IMR-90 (cell line): ENCODE measurements at regions not wholly inside any gene's neighbourhood (a gene's known extent, or its start where the extent isn't known, plus 50 kb on each side); places are given as distances from the start of the nearest gene placed in this dataset.

ENCODE experiments used
- ATAC-seq: fragments of 200-7000 bp; cut with Tn5 transposase; 2 replicates; pipeline ENCODE4 v1.9.1; 2020; ENCODE audit warnings: low read depth, mild to moderate bottlenecking, moderate library complexity
- BruUV-seq: library from RNA; stranded (reverse); fragments of 400-500 nt; replicated peaks from 2 replicates; lab custom pipeline; 2021; lab: Mats Ljungman, UMichigan
- CTCF ChIA-PET: fragments of 300-600 bp; formaldehyde crosslinking; extraction: SDS; loops from one replicate; lab custom pipeline; 2021; ENCODE audit warnings: antibody characterized with exemption; lab: Yijun Ruan, JAX
- POLR2A ChIA-PET: fragments of 300-600 bp; sonication (Branson Sonifier 250); formaldehyde crosslinking; loops from one replicate; lab custom pipeline; 2022; ENCODE audit warnings: antibody characterized with exemption; ENCODE audit not compliant: unreplicated experiment; lab: Charles Lee
- DNase-seq: peaks from one replicate; pipeline ENCODE4 v3.0.0; 2013
- H2AFZ ChIP-seq: replicated peaks from 2 replicates; pipeline ENCODE3; 2013; ENCODE audit warnings: low read length, mild to moderate bottlenecking; ENCODE audit not compliant: poor library complexity
- H2AK5ac ChIP-seq: 2 replicates; pipeline ENCODE4 v1.6.1; 2013; ENCODE audit warnings: low read depth, low read length, inconsistent platforms
- H2AK9ac ChIP-seq: replicated peaks from 2 replicates; pipeline ENCODE3; 2013; ENCODE audit warnings: mild to moderate bottlenecking, low read depth, low read length, moderate library complexity; ENCODE audit not compliant: poor library complexity
- H2BK120ac ChIP-seq: 2 replicates; pipeline ENCODE4 v1.6.1; 2013; ENCODE audit warnings: low read depth, low read length, inconsistent platforms
- H2BK15ac ChIP-seq: 3 replicates; pipeline ENCODE4 v1.6.1; 2013; ENCODE audit warnings: low read depth, low read length, inconsistent platforms
- H2BK20ac ChIP-seq: 2 replicates; pipeline ENCODE4 v1.6.1; 2013; ENCODE audit warnings: low read depth, mild to moderate bottlenecking, inconsistent platforms, low read length, moderate library complexity
- H2BK5ac ChIP-seq: 2 replicates; pipeline ENCODE4 v1.6.1; 2013; ENCODE audit warnings: mild to moderate bottlenecking, low read depth, low read length, inconsistent platforms; ENCODE audit not compliant: poor library complexity, severe bottlenecking
- H3K14ac ChIP-seq: replicated peaks from 2 replicates; pipeline ENCODE4 v1.6.1; 2013; ENCODE audit warnings: low read depth, low read length, inconsistent platforms
- H3K18ac ChIP-seq: 2 replicates; pipeline ENCODE4 v1.6.1; 2013; ENCODE audit warnings: low read depth, low read length, control low read depth
- H3K23ac ChIP-seq: 2 replicates; pipeline ENCODE4 v1.6.1; 2013; ENCODE audit warnings: low read depth, low read length, inconsistent platforms
- H3K27ac ChIP-seq: 2 replicates; pipeline ENCODE4 v1.5.1; 2013; ENCODE audit warnings: mild to moderate bottlenecking, control low read depth, low read length; ENCODE audit not compliant: insufficient read depth
- H3K27me3 ChIP-seq: 2 replicates; pipeline ENCODE4 v1.6.1; 2013; ENCODE audit warnings: low read length; ENCODE audit not compliant: control insufficient read depth, insufficient read depth
- H3K36me3 ChIP-seq: 2 replicates; pipeline ENCODE4 v1.6.1; 2013; ENCODE audit warnings: low read length, mixed read lengths; ENCODE audit not compliant: control insufficient read depth, insufficient read depth
- H3K4ac ChIP-seq: 2 replicates; pipeline ENCODE4 v1.6.1; 2013; ENCODE audit warnings: low read depth, low read length, inconsistent platforms
- H3K4me1 ChIP-seq: 2 replicates; pipeline ENCODE4 v1.6.1; 2013; ENCODE audit warnings: low read length, mixed read lengths; ENCODE audit not compliant: control insufficient read depth, insufficient read depth
- H3K4me2 ChIP-seq: 2 replicates; pipeline ENCODE4 v1.6.1; 2013; ENCODE audit warnings: low read depth, mild to moderate bottlenecking, control low read depth, low read length, moderate library complexity
- H3K4me3 ChIP-seq: 2 replicates; pipeline ENCODE4 v1.5.1; 2013; ENCODE audit warnings: low read depth, mild to moderate bottlenecking, control low read depth, low read length, moderate library complexity; ENCODE audit not compliant: insufficient read depth
- H3K56ac ChIP-seq: 2 replicates; pipeline ENCODE4 v1.6.1; 2013; ENCODE audit warnings: low read length, inconsistent platforms; ENCODE audit not compliant: insufficient read depth; ENCODE audit errors: extremely low read depth
- H3K79me1 ChIP-seq, 2 experiments: 2 replicates each; pipeline ENCODE4 v1.6.1; 2013; ENCODE audit warnings: low read length in 2 of 2, inconsistent platforms in 1 of 2, low read depth in 1 of 2
- H3K9ac ChIP-seq: 2 replicates; pipeline ENCODE4 v1.6.1; 2013; ENCODE audit warnings: low read depth, low read length, control low read depth
- H3K9me1 ChIP-seq: 2 replicates; pipeline ENCODE4 v1.6.1; 2013; ENCODE audit warnings: low read length, inconsistent platforms; ENCODE audit not compliant: insufficient read depth
- H3K9me3 ChIP-seq: 2 replicates; pipeline ENCODE4 v1.6.1; 2013; ENCODE audit warnings: low read length; ENCODE audit not compliant: control insufficient read depth, insufficient read depth
- H4K20me1 ChIP-seq: 2 replicates; pipeline ENCODE4 v1.6.1; 2013; ENCODE audit warnings: low read length, inconsistent platforms; ENCODE audit not compliant: insufficient read depth
- H4K5ac ChIP-seq: 2 replicates; pipeline ENCODE4 v1.6.1; 2013; ENCODE audit warnings: mild to moderate bottlenecking, low read depth, low read length, control low read depth
- H4K8ac ChIP-seq, 2 experiments: 2 replicates each; pipeline ENCODE4 v1.6.1; 2013; ENCODE audit warnings: low read depth in 2 of 2, low read length in 2 of 2, control low read depth in 1 of 2, inconsistent platforms in 1 of 2
- H4K91ac ChIP-seq: 2 replicates; pipeline ENCODE4 v1.6.1; 2013; ENCODE audit warnings: low read depth, low read length, inconsistent platforms; ENCODE audit not compliant: insufficient read depth
- CHD1 ChIP-seq: IDR thresholded peaks from 2 replicates; pipeline ENCODE4 v1.6.1; 2012; ENCODE audit warnings: low read depth, low read length, improper control_type of control experiment
- MAFK ChIP-seq: IDR thresholded peaks from 2 replicates; pipeline ENCODE4 v1.6.1; 2012; ENCODE audit warnings: low read depth, low read length, improper control_type of control experiment
- NFE2L2 ChIP-seq: fragments of 150-350 bp; IDR thresholded peaks from 2 replicates; pipeline ENCODE4 v1.6.1; 2016; ENCODE audit warnings: low read depth, mild to moderate bottlenecking, low read length
- WGBS, 2 experiments: methylation state at CpG; one replicate each; pipeline versions ENCODE4 v1.1.5 to v1.1.7; 2013; ENCODE audit warnings: missing lambda C conversion rate in 2 of 2; ENCODE audit not compliant: insufficient read length in 1 of 2; ENCODE audit errors: extremely low coverage in 2 of 2; 5-methylcytosine and 5-hydroxymethylcytosine counted together
- dilution Hi-C: fragments of 300-500 bp; cut with HindIII; formaldehyde crosslinking; loops from one replicate; pipeline ENCODE4 v1.14.3; 2018; ENCODE audit warnings: low sequenced_read_pairs; ENCODE audit not compliant: unreplicated experiment
- in situ Hi-C: fragments of 300-500 bp; cut with MboI; formaldehyde crosslinking; loops from 3 replicates; pipeline ENCODE4 v1.14.3; 2019; ENCODE audit warnings: low sequenced_read_pairs, inconsistent platforms, mixed read lengths
- intact Hi-C: fragments of 100-400 bp; cut with micrococcal nuclease; formaldehyde crosslinking; loops from 2 replicates; pipeline ENCODE4 v1.10.0; 2022
- TF ChIP-seq, protein P1 (sequence below): fragments of 150-350 bp; IDR thresholded peaks from 2 replicates; pipeline ENCODE4 v1.6.1; 2017; ENCODE audit warnings: mild to moderate bottlenecking, antibody characterized with exemption, low read length, low read depth
- TF ChIP-seq, protein P2 (sequence below): fragments of 150-350 bp; IDR thresholded peaks from 2 replicates; pipeline ENCODE4 v1.6.1; 2016; ENCODE audit warnings: low read depth, mild to moderate bottlenecking, low read length, moderate library complexity, borderline replicate concordance

DNA sequence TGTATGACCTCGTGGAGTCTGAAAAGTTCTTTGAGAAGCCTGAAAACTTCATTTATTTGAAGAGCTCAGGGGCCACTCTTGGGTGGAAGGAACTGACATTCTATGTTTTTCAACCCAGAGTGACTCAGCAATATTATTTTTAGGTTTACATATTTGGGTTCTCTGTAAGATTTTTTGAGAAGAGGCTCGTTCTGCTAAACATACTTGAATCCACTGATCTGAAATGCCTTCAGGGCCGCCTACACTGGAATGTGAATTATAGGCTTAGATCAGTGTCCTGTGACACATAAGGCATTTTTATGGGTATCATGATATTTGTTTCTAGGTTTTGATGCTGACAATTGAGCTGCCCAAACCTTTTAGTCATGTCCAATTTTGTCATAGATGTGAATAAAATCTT is 86.2 kb downstream of the PSAT1 start:
- WGBS, 2 experiments, result 42% methylated on average over 2 of the region's 3 CpGs; no CpG with 5 or more reads in 1 of the 2 experiments
- CTCF ChIA-PET, result no interaction called here

More for the DNA sequence above, 86.2 kb downstream of the PSAT1 start:
- H2AFZ ChIP-seq, result no peak overlapping the region
- TF ChIP-seq NFE2L2 (peak; percentile 98), MAFK (peak; percentile 69), CHD1 (no peak)
- TF ChIP-seq, protein P1, sequence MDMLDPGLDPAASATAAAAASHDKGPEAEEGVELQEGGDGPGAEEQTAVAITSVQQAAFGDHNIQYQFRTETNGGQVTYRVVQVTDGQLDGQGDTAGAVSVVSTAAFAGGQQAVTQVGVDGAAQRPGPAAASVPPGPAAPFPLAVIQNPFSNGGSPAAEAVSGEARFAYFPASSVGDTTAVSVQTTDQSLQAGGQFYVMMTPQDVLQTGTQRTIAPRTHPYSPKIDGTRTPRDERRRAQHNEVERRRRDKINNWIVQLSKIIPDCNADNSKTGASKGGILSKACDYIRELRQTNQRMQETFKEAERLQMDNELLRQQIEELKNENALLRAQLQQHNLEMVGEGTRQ, result no peak
- TF ChIP-seq, protein P2, sequence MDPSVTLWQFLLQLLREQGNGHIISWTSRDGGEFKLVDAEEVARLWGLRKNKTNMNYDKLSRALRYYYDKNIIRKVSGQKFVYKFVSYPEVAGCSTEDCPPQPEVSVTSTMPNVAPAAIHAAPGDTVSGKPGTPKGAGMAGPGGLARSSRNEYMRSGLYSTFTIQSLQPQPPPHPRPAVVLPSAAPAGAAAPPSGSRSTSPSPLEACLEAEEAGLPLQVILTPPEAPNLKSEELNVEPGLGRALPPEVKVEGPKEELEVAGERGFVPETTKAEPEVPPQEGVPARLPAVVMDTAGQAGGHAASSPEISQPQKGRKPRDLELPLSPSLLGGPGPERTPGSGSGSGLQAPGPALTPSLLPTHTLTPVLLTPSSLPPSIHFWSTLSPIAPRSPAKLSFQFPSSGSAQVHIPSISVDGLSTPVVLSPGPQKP, result no peak
- POLR2A ChIA-PET, result no interaction called here
- H4K20me1 ChIP-seq, result no peaks in the 10 kb centered on the region
- H3K56ac ChIP-seq, result no peak overlapping the region
- no peak overlapping the region for H3K14ac ChIP-seq
- 0 out of 2 replicates have a peak, but pooled peaks cover 2% of the 10 kb centered on the region for H3K4me1 ChIP-seq
- no peaks in the 10 kb centered on the region for H3K36me3 ChIP-seq
- H3K4me2 ChIP-seq, result no peak overlapping the region
- H4K91ac ChIP-seq, result 0 out of 2 replicates have a peak overlapping the region, but pooled peaks have one; percentile 52
- H4K5ac ChIP-seq, result no peak overlapping the region
- no peak overlapping the region for H3K9ac ChIP-seq
- peak overlapping the region; percentile 69; the same call in 1 of the 2 replicates for H3K18ac ChIP-seq
- no peak overlapping the region for H2BK5ac ChIP-seq
- no peak overlapping the region for H2BK120ac ChIP-seq
- no peak overlapping the region for H2BK15ac ChIP-seq
- no peak overlapping the region for H2AK9ac ChIP-seq
- H3K4ac ChIP-seq, result no peak overlapping the region
- no peak overlapping the region for H3K4me3 ChIP-seq
- no peaks in the 10 kb centered on the region for H3K9me1 ChIP-seq
- intact Hi-C loops (no loop called here), dilution Hi-C loops (no loop called here), in situ Hi-C loops (no loop called here)
- H3K27ac ChIP-seq, result no peak overlapping the region; the same call in 1 of the 2 replicates
- ATAC-seq (peak; percentile 82), DNase-seq (peak; percentile 45)
- H2BK20ac ChIP-seq, result no peak overlapping the region
- no peaks in the 10 kb centered on the region for H3K9me3 ChIP-seq
- no peak overlapping the region; a peak in 1 of 4 replicates for H4K8ac ChIP-seq
- no peak overlapping the region for H2AK5ac ChIP-seq
- BruUV-seq, result no TSS peak
- H3K27me3 ChIP-seq, result no peaks in the 10 kb centered on the region; the same call in 1 of the 2 replicates
- H3K79me1 ChIP-seq, result no peaks in the 10 kb centered on the region
- no peak overlapping the region for H3K23ac ChIP-seq
